GM21825 (cell line): ENCODE measurements at regions not wholly inside any gene's neighbourhood (a gene's known extent, or its start where the extent isn't known, plus 50 kb on each side); places are given as distances from the start of the nearest gene placed in this dataset.
"Not testable (repeated sequence)": the region's sequence is repeated elsewhere in the genome, so short reads cannot be mapped to it uniquely, and the experiment has no call there.

Source experiments
- ATAC-seq: cut with Tn5 transposase; IDR thresholded peaks from one replicate; pipeline ENCODE4 v1.9.1; 2021; ENCODE audit warnings: mild to moderate bottlenecking, moderate library complexity; ENCODE audit not compliant: unreplicated experiment

DNA sequence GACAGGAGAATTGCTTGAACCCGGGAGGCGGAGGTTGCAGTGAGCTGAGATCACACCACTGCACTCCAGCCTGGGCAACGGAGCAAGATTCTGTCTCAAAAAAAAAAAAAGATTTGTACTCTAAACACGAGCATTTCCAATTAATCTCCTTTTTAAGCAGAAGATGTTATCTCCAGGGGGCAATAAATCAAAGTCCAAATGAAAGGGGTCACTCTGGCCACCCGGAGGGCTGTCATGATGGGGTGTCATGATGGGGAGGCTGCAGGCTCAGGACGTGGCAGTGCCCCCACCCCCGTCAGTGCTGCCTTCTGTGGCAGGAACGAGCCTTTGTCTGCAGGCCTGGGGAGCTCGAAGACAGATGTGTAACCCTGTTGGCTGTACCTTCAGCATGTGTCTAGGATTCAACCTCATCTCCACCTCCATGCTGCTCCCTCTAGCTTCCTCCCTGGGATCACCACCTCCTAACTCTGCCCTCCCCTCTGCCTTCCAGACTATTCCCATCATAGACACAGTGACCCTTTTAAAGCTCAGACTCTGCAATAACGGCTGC, 76.9 kb upstream of the YWHAQ start:
- no peak for ATAC-seq

DNA sequence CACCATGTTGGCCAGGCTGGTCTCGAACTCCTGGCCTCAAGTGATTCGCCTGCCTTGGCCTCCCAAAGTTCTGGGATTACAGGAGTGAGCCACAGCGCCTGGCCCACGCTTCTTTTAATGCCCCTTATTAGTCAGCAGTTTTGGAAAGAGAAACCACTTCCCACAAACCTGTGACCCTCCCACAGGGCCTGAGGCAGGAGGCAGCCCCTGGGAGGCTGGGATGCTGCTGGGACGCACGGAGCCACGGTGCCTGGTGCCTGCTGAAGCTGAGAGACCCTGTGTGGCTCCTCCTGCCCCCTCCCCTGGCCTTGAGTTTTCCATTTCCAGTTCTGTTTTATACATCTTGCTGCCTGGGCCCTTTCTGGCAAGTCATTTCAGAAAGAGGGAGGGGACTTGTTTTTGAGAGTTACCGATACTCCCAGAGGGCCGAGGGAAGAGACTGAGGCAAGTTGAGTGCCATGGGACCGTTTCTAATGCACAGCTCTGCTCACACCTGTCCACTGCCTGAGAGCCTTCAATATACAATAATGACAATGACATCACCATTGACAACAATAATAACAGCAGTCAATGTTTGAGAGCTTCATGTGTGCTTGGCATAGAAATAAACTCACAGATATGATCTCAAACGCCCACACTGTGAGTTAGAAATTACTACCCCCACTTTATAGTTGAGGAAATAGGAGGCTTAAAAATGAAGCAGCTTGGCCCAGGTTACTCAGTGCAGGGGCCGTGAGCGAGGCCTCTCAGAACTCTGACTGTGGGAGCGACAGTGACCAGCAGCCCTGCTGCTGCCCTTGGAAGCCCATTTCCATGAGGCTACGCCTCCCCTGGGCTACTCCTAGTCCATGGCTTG, 78.1 kb upstream of the YWHAQ start:
- ATAC-seq, result no peak

DNA sequence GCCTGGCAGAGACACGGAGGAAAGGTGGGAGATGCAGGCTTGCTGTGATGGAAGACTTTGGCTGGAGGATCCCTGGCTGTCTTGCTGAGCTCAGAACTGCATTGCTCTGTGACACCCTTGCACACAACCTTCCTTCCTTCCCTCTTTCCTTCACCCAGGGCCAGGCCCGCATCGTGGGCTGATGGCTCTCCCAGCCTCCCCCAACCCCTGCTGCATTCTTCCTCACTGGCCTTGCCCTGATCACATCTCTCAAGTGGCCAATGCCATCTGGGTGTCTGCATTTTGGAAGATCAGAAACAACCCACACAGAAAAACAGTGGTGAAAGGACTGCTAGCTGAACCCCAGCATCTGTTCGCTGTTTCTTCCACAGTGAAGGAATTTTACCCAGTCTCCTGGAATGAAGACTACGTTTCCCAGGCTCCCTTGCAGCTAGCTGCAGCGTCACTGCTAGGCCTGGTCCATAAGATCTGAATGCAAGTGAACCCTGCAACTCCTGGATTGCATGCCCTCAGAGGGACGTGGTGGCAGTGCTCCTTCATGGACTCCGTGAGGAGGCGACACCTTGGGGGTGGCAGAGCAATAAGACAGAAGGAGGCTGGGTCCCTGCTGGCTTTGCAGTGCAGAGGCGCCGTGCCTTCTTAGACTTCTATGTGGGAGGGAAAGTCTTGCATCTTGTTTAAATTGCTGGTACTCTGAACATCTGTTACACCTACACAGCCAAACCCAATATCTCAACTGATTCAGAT, 78.9 kb upstream of the YWHAQ start:
- no peak for ATAC-seq

DNA sequence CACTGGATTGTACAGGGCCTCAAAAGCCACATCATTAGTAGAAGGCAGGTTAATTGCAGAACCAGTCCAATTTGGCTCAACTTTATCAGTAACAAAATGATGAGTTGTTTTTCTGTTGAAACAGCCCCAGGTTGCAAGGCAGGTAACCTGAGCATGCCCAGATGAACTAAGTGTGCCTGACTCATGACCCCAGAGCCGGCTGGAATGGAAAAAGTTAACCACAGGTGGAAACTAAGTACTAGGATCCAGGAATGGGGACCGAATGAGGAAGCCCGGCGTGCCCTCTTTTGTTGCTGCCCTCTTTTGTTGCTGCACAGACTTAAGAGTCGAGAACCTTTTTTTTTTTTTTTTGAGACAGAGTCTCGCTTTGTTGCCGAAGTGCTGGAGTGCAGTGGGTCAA, 79.5 kb upstream of the YWHAQ start:
- ATAC-seq, result no peak

DNA sequence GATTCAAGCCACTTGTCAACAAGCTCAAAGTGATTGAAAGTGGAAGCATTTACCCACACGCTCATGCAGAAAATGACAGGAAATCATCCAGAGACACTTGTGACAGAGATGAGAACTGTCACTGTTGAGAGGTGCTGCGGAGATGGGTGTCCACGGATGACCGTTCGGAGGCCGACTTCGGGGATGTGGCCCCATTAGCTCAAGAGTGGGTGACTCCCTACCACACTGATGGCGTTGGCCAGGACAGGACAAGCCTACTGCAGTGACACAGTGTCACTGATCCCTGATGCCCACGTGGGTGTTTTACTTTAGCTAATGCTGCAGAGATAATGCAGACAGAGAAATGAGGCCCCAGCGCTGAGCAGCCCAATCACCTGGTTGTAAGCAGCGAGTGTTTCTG, 81.5 kb upstream of the YWHAQ start:
- ATAC-seq, result no peak

DNA sequence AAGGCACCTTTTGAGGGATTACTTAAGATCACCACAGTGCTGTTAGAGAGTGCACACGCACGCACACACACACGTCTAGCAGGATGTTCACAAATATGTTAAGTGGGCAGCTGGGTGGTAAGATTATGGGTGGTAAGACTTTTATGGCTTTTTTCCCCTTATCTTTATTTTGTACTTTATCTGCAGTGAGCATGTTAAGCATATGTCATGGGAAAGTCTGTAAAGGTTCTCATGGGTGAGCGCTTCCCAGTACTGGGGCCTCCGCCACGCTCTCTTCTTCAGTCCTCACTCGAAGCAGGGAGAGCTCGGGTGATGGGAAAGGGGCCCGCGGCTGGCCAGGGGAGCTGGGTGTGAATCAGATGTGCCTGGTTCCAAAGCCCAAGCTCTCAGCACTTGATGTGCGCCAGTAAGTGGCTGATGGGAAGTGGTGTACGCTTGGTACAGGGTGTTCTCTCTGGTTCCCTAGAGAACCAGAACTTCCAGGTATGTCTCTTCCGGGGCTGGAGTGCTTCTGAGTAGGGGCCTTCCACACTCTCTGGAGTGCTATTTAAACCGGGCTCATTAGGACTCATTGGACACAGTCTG, 83.9 kb upstream of the YWHAQ start:
- ATAC-seq, result no peak

DNA sequence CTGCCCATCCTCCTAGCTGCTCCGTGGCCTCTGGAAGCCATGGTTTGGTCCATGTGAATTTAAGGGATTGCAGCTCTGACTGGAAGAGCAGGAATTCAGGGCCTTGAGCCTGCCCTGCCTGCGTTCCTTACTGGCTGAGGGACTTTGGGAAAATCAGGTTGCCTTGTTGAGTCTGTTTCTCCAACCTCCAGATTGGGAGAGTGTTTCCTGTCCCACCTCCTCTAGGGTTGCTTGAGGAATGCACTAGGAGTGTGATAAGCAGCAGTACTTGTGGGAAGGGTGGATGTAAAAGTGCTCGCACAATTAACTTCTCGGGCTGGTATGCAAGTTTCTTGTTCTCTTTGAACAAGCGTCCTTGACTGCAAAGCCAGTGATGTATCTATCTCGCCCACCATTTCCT, 84.4 kb upstream of the YWHAQ start:
- ATAC-seq, result no peak

DNA sequence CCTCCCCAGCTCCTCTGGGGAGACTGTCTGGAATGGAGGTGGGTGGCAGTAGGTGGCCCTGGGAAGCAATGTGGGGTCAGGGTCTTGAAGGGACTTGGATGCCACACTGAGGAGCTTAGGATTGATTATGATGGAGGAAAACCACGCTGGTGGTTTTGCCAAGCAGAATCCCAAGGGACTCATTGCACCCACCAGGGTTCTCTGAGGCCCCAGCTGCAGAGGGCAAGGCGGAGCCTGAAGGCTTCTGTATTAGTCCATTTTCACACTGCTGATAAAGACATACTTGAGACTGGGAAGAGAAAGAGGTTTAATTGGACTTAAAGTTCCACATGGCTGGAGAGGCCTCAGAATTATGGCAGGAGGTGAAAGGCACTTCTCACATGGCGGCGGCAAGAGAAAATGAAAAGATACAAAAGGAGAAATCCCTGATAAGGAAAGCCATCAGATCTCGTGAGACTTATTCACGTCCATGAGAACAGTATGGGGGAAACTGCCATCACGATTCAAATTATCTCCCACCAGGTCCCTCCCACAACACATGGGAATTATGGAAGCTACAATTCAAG, 87.2 kb upstream of the YWHAQ start:
- ATAC-seq, result no peak

DNA sequence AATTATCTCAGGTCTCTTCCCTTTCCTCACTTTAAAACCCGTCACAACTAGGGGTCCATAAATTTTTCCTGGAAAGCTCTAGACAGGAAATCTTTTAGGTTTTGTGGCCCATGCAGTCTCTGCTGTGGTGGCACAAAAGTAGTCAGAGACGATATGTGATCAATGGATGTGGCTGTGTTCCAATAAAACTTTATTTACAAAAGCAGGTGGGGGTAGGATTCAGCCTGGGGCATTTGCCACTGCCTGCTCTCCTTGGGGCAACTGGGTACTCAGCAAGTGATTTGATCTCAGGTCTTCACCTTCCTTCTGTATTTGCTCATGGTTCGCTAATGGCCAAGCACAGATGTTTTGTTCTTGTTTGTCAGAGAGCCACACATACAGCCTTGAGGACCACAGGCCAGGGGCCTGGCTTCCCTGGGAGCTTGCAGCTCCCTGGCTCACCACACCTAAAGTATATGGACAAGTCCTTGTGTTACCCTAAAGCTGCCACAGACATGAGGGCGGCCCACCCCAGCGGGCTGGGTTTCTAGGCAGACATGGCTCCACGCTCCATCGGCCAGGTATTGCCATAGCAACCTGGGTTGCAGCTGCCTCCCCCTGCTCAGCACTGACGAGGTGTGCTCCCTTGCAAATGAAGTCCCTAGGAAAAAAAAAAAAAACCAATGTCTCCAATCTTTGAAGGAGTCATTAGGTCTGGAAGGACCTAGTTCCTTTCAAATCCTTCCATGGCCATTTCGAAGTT, 89.7 kb upstream of the YWHAQ start:
- no peak for ATAC-seq

DNA sequence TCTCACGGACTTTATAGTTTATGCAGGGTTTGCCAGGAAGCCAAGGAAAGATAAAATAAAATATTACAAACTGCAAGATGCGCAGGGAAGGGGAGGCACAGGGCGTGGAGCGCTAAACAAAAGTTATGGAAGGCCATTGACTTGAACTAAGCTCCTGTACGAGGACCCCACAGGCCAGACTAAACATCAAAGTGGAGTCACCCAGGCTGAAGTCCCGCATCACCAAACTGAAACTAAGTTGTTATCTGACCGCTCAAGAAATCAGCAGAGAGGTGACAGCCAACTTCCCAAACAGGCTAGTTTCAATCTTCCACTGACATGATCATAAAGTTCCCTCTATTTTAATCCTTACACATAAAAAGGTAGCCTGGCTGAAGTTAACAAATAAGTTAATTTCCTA, 90.5 kb upstream of the YWHAQ start:
- no peak for ATAC-seq

DNA sequence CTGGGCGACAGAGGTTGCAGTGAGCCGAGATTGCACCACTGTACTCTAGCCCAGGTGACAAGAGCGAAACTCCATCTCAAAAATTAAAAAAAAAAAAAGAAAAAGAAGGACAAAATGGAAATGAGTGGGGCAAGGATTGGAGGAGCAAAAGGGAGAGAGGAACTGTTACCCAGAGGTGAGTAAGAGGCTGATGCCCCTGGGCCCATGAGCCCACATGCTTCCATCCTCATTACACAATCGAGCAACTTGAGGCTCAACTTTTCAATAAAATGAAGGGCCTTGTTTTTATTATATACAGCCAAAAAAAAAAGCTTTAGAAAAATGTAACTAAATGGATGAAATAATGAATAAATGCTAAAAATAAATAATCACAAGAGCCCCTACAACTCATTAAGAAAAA, 91.7 kb upstream of the YWHAQ start:
- ATAC-seq, result no peak

DNA sequence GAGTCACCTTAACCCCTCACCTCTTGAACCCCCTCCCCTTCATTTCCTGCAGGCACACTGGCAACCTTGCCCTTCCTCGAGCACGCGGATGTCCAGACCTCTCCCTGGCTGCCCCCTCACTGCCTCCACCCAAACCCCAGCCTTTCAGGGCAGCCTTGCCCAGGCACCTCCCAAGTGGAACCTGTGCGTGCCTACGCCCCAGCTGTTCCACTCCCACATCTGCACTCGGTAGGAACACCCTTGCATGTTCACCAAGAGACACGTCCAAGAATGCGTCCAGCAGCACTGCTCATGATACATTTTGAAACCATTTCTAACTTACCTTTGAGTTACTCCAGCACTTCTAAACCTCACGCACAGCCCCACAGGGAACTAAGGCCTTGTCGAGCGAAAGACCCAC, 93.8 kb upstream of the YWHAQ start:
- ATAC-seq, result no peak

DNA sequence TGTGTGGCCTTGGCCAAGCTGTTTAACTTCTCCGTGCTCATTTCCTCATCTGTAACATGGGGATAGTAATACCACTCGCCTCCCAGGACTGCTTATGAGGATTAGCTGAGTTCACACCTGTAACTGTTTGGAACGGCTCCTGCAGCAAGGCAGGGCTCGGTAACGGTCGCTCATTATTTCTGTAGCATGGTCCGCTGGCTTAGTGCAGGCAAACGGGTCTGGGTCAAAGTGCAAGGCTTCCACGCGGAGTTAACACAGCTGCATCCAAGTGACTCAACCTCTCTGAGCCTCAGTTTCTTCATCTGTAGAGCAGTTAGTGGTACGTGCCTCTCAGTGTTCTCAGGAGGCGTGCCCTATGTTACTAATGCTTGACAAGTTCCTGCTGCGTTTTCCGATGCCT, 94.3 kb upstream of the YWHAQ start:
- ATAC-seq, result no peak

DNA sequence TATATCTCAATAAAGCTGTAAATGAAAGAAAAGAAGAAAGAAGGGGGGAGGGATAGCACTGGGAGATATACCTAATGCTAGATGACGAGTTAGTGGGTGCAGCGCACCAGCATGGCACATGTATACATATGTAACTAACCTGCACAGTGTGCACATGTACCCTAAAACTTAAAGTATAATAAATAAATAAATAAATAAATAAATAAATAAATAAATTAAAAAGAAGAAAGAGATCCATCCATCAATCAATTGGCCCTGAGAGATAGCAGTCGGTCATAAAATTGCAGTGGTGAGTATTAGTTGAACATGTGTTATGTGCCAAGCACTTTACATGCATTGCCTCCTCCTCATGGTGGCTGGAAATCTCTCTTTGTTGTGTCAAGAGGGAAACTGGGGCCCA, 95.2 kb upstream of the YWHAQ start:
- ATAC-seq, result not testable (repeated sequence)

DNA sequence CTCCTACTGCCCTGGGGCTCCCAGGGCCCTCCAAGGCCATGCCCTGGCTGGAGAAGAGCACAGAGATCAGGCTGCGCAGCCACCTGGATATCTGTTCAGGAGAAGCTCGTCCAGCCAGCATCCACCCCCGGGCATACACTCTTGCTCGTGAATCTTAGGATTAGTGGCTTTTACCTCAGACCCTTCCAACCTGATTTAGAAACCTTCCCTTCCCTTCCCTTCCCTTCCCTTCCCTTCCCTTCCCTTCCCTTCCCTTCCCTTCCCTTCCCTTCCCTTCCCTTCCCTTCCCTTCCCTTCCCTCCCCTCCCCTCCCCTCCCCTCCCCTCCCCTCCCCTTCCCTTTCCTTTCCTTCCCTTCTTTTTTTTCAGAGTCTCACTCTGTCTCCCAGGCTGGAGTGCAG, 99.7 kb upstream of the YWHAQ start:
- ATAC-seq, result not testable (repeated sequence)

DNA sequence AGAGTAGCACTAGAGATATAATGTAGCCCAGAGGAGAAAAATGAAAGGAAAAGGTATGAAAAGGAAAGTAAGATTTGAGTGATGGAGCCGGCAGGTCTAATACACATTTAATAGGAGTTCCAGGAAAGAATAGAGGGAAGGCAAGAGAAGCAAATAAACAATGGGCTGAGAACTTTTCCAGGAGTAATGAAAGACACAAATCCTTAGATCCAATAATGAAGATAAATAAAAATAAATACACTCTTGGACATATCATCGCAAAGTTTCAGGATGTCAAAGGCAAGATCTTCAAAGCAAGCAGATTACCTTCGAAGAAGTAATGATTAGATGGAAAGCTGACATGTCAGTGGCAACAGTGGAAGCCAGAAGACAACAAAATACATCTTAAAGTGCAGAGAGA, 102.0 kb upstream of the YWHAQ start:
- ATAC-seq, result no peak

DNA sequence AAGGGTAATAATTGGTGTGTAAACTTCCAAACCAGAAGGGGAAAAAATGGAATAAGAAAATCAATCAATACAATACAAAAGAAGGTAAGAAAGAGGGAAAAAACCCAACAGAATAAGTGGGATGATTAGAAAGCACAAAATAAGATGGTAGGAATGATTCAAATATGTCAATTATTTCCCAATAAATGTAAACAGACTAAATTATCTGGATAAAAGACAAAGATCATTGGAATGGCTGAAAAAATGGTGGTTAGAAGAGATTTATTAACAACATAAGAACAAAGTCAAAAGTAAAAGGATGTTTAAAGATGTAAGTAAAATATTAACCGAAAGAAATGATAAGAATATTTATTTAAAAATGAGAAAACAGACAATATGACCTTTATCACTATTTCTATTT, 103.5 kb upstream of the YWHAQ start:
- no peak for ATAC-seq

DNA sequence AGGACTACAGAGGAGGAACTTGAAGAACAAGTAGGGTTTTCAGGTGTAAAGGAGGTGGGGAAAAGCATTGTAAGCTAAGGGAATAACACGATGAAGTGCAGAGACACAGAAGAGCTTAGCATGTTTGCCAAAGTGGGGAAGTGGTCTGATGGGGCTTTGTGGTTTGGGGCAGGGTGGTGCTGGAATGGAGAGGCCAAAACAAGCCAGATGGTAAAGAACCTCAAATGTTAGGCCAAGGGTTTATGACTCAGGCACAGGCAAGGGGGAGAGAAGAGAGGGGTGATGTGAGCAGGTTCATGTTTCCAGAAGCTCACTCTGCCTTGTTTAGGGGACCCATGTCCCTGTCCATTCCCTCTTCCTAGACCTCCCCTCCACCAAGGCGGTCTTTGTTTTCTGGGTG, 104.5 kb upstream of the YWHAQ start:
- no peak for ATAC-seq

DNA sequence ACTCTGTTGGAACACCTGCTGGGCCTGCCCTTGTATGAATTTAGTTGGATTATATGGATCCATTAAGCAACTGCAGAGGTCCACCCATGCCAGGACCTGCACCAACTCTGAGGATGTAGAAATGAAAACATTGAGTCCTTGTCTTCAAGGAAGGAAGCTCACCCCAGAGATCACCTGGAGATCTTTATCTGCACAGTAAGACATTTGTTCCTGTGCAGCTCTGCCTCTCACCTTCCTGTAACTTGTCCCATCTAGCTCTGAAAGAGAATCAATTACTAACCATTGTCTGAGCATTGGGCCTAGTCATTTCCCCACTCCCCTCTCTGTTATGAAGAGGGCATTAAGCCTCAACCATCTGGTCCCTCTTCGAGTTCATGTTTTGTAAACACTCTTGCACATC, 105.2 kb upstream of the YWHAQ start:
- no peak for ATAC-seq

DNA sequence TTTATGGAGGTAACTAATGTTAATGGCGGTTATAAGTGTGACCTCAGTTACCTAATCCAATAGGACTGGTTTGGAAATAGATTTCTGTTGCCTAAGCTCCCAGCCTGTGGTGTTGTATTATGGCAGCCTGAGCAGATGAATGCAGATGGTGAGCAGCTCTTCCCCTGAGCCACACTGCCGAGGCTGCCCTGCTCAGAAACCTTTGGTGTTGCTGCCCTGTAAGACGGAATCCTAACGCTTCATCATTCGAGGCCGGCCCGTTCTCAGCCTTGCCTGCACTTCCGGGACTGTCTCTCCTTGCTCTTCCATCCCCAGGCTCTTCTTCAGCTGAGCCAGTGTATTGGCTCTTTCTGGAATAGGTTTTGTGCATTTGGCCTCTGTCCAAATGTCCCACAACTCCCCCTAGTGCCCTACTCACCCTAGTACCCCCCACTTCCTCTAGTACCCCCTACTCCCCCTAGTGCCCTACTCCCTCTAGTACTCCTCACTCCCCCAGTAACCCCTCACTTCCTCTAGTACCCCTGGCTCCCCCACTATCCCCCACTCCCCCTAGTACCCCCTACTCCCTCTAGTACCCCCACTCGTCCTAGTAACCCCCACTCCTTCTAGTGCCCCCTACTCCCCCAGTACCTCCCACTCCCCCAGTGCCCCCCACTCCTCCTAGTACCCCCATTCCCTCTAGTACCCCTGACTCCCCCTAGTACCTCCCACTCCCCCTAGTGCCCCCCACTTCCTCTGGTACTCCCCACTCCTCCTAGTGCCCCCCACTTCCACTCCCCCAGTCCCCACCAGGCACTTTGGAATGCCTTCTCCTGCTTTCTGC, 106.0 kb upstream of the TAF1B start:
- ATAC-seq, result no peak
